NK-92 treated with Interleukin-12 subunit alpha and Interleukin-12 subunit beta, amount 100 ng/mL, for 24 hours (cell line): ENCODE measurements at regions not wholly inside any gene's neighbourhood (a gene's known extent, or its start where the extent isn't known, plus 50 kb on each side); places are given as distances from the start of the nearest gene placed in this dataset.

Experiments
- DNase-seq: peaks from one replicate; lab custom pipeline; 2025; lab: John Stamatoyannopoulos, UW

DNA sequence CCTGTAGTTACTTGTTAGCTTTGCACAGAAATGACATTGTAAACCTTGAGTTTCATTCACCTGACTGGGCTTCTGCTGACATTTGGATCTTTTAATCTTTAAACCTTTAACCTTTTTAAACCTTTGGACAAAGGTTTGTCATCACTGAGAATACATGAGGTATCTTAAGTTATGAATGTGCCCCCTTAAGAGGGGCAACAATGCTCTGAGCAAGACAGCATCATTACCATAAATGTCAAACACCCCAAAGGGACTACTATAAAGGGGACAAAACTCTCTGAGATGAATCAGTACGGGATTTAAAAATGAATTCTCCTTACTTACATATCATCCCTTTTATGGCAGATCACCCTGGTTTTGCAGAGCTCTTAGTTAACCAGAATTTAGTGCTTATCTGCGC is 203.3 kb downstream of the COG6 start:
- no peak for DNase-seq

- DNase-seq: no peak
Observed at GRCh38 chr13:39859898-39860297, 204.4 kb downstream of the COG6 start.

DNA sequence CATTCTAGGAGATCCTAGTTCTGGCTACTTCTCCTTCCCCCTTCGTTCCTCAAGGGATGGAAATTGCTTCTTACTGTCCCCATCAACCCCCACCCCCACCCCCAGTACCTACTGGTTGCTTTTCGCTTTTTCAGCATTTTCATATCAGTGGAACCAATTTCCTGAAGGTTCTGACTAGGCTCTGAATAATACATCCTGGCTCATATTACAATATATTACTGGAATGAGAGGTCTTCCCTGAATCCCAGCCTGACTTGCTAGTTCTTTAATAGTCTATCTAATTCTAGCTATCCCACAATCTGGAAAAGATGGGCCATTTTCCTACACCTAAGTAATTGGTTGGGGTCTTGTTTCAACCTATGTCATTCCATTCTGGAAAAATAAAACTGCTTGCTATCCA is 207.4 kb downstream of the COG6 start:
- no peak for DNase-seq

- no peak for DNase-seq
Observed at GRCh38 chr13:39864221-39864620, 208.8 kb downstream of the COG6 start.

DNA sequence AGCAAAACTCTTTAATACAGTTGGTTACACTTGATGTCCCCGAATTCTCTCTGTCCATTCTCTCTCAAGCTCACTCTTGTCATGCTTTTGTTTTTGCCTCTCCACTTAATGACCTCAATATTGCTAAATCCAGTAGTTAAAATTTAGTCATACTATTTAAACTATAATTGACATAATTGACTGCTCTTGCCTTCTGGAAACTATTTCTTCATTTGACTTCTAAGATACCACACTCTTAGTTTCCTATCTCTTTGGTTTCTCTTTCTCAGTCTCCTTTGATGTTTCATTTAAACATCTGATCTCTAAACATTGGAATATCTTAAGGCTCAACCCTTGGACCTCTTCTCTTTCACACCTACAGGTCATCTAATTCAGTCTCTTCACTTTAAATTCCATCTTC is 211.3 kb downstream of the COG6 start:
- no peak for DNase-seq

- no peak for DNase-seq
Observed at GRCh38 chr13:39867807-39868206, 212.3 kb downstream of the COG6 start.

GRCh38 chr13:39870197-39870747 is 214.8 kb downstream of the COG6 start:
- no peak for DNase-seq

GRCh38 chr13:39874331-39875053 is 219.0 kb downstream of the COG6 start:
- no peak for DNase-seq

DNA sequence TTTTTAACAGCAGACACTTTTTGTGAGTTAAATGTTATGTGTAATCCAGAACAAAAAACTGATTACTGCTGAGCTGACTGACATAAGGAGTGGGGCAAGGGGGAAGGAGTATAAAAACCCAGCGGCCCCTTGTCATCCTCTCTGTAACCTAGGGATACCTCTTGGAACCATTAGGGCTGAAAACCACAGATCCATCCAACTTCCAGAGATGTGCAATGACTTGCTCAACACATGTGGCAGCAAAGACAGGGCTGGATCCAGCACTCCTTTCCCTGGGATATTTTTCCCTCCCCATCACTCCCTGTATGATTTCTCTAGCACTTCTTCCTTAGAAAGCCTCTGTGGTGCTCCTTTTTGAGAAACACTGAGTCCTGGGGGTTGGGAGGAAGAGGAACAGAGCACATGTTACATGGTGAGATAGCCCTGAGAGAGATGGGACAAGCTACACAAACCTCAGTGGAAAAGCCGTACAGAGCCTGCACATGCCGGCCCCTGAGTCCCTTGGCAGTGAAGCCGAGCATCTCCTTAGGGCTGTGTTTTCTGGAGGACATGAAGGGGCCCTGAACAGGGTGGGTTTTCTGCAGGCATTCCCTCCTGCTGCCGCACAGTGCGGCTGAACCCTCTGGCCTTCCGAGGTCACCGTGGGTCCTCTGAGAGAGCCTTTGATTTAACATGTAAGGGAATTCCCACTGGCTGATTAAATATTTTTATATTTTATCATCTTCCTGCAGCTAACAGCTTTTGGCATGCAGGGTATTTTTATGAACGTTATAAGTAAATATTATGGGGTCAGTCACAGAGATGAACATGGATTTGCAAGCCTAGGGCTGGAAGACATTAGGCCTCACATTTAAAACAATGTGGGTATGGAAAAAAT is 219.9 kb downstream of the COG6 start:
- DNase-seq: no peak

DNA sequence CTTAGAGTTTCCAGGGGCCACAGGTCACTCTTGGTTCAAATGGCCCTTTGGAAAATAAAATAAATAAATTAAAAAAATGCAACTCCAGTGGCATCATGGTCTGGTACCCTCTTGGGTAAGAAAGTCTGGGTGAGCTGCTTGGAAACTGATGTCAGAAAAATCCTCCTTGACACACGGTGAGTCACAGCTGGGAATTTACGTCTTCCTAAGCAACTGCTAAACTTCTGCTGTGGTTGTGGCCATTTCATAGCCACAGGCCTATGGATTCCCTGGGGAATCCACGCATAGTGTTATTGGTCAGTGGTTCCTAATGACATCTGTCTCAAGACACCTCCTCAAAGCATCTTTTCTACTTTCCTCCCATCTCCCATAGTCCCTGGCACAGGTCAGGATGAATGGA is 220.8 kb downstream of the COG6 start:
- DNase-seq: no peak

DNA sequence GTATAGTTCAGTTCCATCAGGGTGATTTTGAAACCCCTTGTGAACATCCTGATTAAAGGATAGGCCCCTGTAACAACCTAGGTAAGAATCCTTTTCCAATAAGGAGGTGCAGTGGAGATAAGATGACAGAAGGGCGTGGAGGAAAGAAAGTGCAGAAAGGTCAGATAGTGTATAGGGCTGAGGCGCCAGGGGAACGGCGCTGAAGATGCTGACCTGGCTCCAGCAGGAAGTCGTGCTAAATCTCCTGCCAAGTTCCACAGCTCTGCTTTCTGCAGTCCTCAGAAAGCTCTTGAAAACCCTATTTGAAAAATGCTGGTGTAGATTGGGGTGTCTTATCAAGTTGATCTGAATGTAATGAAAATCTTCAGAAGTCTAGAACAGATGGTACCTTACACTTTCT is 221.7 kb downstream of the COG6 start:
- no peak for DNase-seq

DNA sequence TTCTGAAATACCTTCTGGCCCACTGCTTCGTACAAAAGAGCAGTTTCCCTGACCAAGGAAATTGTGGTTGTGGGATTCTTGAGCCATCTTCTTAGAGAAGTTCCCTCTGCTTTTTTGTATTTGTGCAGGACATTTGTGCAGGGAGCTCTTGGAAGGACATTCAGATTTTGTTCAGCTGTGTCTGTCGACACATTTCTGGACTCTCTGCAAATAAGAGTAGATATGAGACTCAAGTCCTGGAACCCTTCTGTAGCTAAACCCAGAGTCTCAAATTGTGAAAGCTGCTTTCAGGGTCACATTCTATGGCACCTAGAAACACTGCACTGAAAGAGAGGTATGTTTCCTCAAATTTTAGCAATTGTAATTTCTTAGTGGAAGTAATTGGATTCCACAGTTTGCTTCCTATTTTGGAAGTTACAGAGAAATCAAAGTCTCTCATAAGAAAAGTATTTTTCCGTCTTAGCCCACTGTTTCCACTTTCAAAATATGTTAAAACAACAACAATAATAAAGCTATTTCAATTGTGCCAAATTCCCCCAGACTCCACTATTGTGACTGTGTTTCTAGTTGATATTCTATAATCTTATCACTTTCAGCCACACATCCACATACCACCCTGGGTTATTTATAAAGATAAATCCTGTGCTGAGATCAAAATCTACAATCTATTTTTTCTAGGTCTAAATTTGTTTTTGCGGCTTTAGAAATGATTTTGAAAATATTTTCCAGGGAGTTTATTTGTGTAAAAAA is 224.0 kb downstream of the COG6 start:
- no peak for DNase-seq

DNA sequence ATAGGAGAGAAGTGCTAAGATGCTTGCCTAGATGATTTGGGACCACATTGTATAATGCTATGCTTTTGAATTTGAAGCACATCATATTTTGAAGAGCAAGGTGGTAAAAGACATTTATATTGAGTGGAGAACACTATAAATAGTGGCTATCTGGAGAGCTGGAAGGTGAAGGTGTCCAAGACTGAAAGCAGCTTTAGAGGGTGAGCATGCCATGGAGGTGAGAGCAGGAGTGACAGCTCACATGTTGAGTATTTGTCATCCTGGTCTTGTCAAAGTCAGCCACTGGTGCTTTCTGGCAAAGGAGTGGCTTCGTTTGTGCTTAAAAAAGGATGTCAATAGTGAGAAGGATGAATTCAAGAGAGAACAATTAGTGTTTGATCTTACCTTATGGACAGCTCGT is 225.9 kb downstream of the COG6 start:
- DNase-seq: no peak

DNA sequence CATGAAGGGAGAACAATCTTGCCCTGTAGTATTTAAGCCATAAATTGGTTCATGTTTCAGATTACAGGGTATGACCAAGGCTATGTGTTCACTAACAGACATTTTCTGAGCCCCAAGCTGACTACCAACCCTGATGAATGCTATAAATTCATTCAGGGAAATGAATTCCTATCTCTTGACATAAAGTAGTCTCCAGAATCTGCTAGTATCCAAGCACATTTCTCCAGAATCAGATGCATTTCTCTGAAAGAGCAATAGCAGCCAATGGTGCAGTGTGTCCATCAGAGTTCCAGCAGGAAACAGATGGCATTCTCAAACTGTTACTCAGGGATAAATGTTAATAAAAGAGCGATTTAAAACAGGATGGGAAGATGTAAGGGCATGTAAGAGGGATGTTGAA is 226.4 kb downstream of the COG6 start:
- DNase-seq: no peak

- DNase-seq: no peak
Observed at GRCh38 chr13:39884166-39884565, 228.7 kb downstream of the COG6 start.

- no peak for DNase-seq
Observed at GRCh38 chr13:39886336-39886735, 230.9 kb downstream of the COG6 start.

GRCh38 chr13:39887387-39887786 is 231.9 kb downstream of the COG6 start:
- no peak for DNase-seq

DNA sequence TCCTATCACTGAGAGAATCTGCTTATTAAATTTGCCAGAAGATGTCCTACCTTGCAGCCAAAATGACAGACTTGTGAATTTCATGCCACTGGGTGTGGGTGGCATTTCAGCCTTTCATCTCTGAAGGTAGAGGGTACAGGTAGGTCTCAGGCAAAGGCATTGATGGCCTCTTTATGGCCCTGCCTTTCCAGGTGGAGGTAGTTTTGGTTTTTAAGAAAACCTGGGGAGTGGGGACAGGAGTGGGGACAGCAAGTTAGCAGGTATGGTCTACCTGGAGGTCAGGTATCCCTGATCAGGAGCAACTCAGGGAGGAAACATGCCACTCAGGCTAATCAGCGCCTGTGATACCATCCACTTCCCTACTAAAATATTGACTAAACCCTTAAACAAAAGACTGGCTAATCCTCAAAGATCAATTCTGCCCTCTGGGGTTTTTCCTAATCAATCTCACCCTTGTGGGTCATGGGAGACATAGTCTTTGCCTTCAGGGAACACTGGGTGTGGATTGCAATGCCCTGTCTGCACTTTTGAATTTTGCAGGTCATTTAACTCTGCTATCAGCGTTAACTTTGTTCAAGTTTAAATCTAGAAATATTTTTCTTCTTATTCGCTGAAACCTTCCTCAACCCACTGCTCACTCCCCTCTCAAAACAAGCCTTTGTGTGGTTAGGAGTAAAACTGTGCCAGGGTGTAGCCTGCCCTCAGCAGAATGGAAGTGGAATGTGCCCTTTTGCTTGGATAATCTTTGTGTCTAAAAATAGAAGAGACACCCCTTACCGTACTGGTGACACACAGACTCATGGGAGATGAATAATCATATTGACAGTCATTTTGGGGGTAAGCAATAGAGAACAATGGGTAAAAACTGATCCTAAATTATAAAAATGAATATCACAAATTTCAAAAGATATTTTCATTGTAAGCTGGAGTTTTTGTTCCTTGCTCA is 233.7 kb downstream of the COG6 start:
- DNase-seq: no peak

DNA sequence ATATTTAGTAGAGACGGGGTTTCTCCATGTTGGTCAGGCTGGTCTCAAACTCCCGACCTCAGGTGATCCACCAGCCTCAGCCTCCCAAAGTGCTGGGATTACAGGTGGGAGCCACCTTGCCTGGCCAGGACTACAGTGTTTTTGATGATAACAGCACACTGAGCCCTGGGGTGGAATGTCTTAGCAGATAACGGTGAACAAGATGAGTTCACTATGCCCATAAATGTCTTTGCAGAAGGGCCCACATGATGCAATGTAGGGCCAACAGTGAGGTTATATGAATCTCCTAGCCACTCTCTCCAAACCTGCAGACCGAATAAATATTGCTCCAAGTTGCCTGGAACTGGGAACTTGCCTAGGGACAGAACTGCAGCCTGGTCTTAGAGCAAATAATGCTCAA is 235.1 kb downstream of the COG6 start:
- no peak for DNase-seq

- DNase-seq: no peak
Observed at GRCh38 chr13:39892721-39893685, 237.5 kb downstream of the COG6 start.
